PC-3 (cell line): ENCODE measurements at regions not wholly inside any gene's neighbourhood (a gene's known extent, or its start where the extent isn't known, plus 50 kb on each side); places are given as distances from the start of the nearest gene placed in this dataset.

Experiments
- EZH2 ChIP-seq: fragments of 300-600 bp; sonication (generic); IDR thresholded peaks from one replicate; pipeline ENCODE4 v1.6.1; 2017; ENCODE audit warnings: antibody characterized with exemption, mild to moderate bottlenecking, low read length; ENCODE audit not compliant: unreplicated experiment
- EZH2phosphoT487 ChIP-seq: fragments of 300-600 bp; sonication (generic); IDR thresholded peaks from 2 replicates; pipeline ENCODE4 v1.6.1; 2018; ENCODE audit warnings: mild to moderate bottlenecking, antibody characterized with exemption, low read length, borderline replicate concordance
- TF ChIP-seq, protein P1 (sequence below): fragments of 300-600 bp; sonication (generic); conservative IDR thresholded peaks from 2 replicates; pipeline ENCODE4 v1.5.1; 2017; ENCODE audit warnings: antibody characterized with exemption, low read depth, mild to moderate bottlenecking, low read length

DNA sequence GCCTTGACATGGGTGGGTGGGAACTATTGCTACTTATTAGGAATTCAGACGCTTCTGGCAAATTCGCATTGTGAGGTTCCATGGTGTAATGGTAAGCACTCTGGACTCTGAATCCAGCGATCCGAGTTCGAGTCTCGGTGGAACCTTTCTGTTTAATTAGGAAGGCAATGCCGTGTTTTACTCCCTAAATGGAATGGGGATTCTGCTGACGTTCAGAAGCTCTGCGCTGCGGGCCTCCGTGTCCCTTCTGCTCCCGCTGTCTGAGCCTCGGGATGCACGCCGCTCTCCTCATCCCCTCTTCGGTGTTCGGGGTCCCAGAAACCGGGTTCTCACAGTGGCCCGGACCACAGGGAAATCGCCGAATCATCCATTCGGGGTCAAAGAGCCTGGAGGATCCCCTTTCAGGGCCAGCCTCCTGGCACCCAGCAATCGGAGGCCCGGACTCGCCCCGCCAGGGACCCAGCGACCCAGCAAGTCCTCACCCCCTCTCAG lies 280.3 kb downstream of the FAM72C start:
- TF ChIP-seq, protein P1, sequence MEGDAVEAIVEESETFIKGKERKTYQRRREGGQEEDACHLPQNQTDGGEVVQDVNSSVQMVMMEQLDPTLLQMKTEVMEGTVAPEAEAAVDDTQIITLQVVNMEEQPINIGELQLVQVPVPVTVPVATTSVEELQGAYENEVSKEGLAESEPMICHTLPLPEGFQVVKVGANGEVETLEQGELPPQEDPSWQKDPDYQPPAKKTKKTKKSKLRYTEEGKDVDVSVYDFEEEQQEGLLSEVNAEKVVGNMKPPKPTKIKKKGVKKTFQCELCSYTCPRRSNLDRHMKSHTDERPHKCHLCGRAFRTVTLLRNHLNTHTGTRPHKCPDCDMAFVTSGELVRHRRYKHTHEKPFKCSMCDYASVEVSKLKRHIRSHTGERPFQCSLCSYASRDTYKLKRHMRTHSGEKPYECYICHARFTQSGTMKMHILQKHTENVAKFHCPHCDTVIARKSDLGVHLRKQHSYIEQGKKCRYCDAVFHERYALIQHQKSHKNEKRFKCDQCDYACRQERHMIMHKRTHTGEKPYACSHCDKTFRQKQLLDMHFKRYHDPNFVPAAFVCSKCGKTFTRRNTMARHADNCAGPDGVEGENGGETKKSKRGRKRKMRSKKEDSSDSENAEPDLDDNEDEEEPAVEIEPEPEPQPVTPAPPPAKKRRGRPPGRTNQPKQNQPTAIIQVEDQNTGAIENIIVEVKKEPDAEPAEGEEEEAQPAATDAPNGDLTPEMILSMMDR: no peak
- TF ChIP-seq EZH2phosphoT487 (no peak), EZH2 (no peak)
